GM18861 (cell line): ENCODE measurements at regions not wholly inside any gene's neighbourhood (a gene's known extent, or its start where the extent isn't known, plus 50 kb on each side); places are given as distances from the start of the nearest gene placed in this dataset.

Experiments
- ATAC-seq: cut with Tn5 transposase; IDR thresholded peaks from one replicate; pipeline ENCODE4 v1.9.1; 2021; ENCODE audit not compliant: unreplicated experiment

DNA sequence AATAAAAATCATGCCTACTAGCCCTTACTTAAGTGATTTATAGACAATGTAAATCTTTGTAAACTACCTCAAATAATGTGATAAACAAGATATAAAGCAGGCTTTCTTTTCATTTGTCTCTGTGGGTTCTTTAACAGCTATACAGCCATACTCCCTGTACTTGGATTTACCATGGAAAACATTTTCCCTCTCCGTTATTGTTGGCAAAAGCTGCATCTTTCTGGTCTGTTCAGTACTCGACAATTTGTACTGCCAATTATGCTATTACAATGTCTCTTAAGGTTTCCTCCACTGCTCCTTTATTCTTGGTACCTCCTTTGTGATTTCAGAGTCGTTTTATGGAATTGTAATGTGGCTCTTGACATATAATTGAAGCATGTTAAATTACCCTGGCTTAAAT lies 426.3 kb upstream of the PKDCC start:
- ATAC-seq, result no peak

DNA sequence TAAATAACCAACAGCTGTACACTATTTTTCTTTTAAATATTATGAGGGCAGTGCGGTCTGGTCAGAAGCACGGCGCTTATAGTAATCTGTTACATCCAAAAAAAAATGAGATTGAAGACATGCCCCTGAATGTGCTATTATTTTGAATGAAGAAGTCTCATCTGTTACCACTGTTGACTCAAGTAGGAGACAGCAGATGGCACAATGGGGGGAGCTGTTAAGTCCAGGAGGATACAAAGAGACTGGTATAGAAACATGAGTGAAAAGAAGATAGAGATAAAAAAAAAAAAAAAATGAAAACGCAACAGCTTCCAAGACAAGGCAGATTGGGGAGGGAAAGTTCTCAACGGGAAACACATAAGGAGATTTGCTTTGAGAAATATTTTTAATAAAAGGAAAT lies 425.5 kb upstream of the PKDCC start:
- no peak for ATAC-seq

DNA sequence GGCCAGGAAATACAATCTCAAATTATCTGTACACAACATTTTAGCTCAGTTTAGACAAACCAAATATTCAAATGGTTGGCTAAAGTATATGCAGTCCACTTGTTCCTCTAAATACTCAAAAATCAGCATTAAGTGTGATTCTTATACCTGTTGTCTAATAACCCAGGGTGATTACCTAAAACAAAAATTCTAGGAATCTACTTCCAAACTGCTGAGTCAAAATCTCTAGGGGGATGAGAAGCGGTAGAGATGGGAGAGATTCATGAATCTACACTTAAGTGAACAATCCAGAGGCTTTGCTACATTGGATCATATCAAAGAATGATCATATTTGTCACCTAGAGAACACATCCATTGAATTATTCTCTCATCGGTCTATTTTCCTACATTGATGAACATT lies 420.9 kb upstream of the PKDCC start:
- ATAC-seq, result no peak

DNA sequence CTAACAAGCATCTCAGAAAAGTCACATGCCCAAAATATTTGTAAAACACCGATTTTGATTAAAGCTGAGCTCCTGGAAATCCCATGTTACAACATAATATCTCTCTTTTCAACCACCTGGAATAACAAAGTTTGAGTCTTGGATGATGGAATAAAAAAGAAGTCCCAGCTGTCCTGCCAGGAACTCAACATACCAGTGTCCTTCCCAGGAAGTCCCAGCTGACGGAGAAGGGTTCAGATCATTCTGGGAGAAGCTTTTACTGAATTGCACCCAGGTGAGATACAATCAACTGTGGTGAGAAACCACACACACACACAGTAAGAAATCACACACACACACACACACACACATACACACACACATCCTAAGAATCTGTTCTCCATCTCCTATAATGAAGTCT lies 413.1 kb upstream of the PKDCC start:
- ATAC-seq, result no peak

DNA sequence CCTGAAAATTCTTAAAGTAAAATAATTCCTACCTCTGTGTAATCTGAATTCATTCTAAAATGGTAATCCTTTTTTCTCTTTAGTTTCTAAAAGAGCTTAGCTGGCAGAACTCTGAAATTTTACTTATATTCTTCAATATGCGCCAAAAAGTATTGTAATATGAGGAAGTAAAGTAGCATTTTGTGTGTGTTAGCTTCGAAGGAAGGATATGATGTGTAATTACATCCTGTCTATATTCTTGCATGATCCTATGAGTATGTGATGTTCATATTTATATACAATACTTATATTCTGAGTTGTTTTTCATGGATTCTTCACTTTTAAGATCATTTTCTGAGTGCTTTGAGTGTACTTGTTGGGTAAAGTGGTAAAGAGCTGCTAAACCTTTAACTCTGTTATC lies 402.9 kb upstream of the PKDCC start:
- ATAC-seq, result no peak

DNA sequence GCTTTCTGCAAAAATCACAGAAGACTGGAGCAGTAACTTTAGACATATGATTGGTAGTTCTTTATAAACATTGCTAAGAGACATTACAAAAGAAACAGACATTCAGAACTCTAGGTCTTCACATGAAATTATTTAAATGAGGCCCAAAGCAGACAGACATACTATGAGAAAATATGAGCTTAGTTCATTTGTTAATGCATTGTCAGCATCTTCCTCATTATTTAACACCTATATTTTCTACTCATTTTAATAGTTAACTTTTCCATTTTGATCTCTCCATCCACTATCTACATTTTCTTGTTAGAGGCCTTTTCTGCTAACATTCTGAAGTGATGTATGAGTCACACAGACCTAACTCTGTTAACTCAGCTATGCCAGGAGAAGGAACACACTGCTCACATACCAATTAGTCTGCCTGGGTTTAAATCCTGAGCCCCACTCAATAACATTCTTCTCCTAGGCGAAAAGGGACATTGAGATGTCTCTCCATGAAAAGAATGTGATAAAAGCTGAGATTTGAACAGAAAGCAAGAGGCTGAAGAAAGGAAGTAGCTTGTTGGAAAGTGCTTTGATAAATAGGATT lies 400.3 kb upstream of the PKDCC start:
- ATAC-seq, result no peak

DNA sequence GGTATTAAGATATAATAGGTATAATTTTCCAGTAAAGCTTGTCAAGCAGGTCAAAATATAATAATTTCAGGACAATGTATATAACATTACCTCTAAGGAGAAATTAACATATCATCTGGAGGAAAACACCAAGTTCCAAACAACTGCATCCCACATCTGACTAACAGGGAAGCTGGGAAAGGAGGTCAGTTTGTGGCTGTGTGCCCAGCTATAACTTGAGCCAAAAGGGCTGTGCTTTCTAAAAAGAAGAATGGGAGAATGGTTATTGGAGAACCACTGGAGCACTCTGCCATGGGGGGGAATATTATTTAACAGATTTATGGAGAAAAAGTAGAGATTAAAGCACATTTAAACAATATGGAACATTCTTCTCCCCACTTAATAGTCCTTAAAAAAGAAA lies 390.6 kb upstream of the PKDCC start:
- ATAC-seq, result no peak

DNA sequence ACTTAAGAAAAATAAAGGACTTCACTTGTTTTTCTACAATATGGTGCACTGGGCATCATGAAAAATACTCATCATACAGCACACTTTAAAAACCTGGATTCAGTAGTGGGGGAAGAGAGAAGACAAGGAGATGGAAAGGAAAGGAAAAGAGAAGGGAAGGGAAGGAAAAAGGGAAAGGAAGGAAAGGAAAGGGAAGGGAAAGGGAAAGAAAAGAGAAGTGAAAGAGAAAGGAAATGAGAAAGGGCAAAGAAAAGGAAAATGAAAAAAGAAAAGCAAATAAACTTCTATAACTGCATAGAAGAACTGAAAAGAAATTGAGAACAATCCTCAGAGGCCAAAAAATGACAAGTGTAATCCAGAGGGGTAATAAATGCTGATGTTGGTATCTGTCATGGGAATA lies 388.1 kb upstream of the PKDCC start:
- no peak for ATAC-seq

DNA sequence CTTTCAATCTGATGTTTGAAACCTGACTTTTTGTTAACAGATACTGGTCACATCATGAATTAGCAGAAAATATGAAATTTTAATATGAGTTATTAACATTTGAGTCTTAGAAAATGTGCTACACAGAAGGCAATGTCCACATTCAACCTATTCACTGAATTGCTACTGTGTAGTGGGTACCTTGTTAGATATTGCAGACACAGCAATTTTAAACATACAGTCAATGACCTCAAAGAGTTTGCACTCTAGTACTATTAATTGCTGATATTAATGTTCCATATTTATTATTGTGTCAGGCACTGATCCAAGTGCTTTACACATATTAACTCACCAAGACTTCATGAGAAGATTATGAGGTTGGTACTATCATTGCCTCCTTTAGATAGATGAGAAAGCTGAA lies 385.4 kb upstream of the PKDCC start:
- no peak for ATAC-seq

DNA sequence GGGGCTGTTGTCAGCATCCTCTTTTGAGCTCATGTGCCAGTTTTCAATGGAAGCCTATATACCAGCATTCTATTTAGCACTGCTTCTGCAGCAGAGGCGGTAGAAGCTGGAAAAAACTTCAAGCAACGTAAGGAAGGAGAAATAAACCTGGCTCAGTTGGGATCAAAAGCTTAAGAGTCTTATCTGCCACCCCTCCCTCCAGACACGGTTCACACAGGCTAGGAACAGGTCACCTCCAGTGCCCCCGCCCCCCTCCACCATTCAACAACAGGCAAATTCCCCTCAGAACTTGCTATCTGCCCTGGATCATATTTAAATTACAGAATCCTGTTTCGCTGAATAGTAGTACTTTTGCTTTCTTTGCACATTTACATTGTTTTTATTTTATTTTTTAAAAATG lies 384.8 kb upstream of the PKDCC start:
- ATAC-seq, result no peak

DNA sequence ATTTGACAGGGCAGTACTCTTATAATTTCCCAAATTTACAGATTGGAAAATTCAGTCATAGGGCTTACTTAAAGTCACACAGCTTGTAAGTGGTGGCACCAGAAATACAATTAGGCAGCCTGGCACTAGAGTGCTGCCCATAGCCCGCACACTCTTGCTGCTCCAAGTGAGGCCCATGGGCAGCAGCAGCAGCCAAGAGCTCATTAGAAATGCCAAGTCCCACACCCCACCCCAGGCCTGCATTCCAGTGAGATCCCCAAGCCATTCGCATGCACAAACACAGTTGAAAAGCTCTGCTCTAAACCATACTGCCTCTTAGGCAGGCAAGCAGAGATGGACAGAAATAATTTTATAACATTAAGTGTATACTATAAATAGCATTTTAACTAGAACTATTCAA lies 379.3 kb upstream of the PKDCC start:
- ATAC-seq, result no peak

DNA sequence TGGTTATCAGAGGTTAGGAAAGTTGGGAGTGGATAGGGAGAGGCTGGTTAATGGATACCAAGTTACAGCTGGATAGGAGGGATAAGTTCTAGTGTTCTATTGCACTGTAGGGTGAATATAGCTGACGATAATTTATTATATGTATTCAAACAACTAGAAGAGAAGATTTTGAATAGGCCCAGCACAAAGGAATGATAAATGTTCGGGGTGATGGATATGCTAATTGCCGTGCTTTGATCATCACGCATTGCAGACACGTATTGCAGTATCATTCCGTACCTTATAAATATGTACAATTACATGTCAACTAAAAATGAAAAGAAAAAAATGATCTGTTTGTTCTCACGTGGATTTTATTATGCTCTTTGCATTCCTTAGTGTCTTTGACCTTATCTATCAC lies 369.2 kb upstream of the PKDCC start:
- ATAC-seq, result no peak

DNA sequence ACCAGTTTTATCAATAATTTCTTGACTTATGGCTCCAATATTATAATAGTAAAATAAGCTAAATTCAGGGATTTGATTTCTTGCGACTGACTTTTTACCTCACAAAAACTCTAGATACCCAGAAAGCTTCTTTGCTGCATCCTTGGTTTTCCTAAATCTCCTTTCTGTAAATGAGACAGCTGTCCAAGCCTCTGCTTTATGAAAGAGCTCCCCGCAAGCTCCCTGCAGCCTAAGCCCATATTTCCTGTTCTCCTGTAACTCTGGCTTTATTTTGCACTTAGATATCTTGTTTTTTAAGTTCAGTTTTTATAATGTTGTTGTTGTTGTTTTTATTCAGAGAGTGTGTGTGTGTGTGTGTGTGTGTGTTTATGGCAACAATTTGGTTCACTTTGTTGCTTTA lies 361.7 kb upstream of the PKDCC start:
- ATAC-seq, result no peak

DNA sequence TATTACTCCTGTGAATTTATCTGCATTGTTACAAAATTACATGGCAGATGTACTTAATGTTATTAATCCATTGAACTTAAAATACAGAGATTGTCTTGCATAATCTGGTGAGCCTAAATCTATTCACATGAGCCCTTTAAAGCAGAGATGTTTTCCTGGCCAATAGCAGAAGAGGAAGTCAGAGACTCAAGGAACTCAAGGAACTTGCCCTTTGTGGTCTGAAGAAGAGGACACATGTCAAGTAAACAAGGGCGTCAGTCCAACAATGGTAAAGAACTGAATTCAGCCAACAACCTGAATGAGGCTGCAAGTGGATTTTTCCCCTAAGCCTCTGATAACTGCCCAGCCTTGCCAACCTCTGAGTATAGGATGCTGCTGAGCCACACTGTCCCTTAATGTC lies 356.3 kb upstream of the PKDCC start:
- ATAC-seq, result no peak

DNA sequence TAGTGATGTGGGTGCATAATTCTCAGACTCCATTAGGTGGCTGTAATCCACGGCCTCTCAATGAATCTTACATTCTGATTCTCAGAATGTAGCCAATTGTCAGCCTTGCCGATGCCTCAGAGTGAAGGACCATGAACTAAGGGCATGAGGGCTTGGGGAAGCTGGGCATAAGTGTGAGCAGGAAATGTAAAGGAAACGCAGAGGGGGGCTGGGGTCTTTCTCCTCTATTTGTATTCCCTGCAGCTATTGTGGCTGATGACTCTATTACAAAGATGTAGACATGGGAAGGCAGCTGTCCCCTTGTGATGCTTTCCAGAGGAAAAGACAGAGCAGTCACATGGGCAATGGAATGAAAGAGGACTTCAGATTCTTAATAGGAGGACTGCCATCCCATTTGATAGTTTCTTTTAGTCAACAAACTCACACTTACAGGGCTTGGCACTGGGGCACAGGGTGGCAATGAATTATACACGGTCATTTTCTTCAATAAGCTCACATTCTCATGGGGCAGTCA lies 353.2 kb upstream of the PKDCC start:
- no peak for ATAC-seq

DNA sequence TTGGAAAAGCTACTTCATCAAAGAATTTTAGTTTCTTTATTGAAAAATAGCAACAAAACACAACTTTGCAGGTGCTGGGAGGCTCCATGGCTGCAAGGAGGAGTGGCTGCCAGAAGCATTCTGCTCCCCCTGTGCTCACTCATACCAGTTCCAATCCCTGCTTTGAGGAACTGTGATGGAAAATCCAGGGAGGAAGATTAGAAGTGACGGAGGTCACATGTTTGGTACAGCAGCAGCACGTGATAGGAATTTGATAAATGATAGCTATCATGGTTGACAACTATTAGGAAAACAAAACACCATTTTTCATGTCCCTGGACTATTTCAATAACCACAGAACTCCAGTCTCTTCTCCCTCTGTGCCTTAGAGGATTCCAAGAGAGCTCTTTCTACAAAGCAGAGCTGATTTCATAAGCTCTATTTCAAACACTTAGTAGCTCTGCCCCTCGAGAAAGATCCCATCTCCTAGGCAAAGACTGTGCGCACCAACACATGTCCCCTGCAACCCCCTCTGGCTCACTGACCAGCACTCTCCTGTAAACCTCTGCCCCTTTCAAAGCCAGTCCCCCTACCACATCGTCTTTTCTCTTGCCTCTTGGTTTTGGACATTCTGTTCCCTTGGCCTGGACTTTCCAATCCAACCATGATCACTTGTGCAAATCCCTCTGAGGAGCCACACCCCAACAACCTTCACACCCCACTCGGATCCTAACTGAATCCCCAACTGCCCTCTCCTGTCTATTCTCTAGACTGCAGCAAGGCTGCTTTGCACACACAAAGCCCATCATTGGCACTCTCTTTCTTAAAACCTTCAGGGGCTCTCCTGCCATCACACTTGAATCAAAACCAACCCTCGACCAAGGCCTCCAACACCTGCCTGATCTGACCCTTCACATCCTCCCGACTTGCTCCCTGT lies 352.4 kb upstream of the PKDCC start:
- ATAC-seq, result no peak

DNA sequence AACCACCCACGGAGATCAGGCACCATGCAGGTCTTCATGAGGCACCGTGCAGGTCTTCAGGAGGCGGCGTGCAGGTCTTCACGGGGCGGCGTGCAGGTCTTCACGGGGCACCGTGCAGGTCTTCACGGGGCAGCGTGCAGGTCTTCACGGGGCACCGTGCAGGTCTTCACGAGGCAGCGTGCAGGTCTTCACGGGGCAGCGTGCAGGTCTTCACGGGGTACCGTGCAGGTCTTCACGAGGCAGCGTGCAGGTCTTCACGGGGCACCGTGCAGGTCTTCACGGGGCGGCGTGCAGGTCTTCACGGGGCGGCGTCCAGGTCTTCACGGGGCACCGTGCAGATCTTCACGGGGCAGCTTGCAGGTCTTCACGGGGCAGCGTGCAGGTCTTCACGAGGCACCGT lies 350.4 kb upstream of the PKDCC start:
- ATAC-seq, result no peak

DNA sequence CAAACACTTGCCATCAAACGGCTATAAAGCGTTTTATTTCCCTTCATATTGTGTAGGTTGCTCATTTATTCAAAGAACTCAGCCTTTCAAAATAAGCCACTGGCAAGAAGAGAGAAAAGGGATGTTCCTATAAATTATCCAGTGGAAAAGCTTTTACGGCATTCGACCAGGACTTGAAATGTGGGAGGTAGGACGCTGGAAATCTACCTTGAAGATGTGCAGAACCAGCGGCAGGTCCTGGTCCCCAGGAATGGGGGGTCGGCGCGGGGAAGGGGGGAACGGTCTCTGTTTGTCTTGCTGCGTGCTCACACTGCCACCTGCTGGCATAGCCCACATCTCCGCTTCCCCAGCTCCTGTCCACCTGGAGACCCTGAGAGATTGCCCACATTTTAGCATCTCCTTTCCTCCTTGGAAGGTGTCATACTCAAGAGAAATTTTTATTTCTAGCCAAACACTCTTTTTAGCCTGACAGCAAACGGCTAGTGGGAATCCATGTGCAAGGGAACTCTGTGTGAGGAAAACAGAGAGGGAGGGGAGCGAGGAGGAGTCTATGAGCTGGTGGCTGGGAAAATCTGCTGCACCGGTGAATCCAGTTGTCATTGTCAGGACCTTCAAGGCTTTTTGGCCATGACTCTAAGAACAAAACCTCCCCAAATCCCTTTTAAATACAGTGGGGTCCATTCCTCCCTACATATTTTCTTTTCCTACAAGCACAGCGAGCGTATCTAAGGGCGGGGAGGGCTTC lies 349.0 kb upstream of the PKDCC start:
- no peak for ATAC-seq

DNA sequence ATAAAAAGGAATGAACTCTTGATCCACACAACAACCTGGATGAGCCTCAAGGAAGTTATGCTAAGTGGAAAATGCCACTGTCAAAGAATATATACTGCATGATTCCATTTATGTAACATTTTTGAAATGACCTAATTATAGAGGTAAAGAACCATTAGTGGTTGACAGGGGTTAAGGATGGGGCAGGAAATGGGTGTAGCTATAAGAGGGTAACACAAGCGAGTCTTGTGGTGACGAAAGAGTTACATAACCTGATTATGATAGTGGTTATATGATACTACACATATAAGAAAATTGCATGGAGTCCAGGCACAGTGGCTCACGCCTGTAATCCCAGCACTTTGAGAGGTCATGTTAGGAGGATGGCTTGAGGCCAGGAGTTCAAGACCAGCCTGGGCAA lies 346.6 kb upstream of the PKDCC start:
- no peak for ATAC-seq

DNA sequence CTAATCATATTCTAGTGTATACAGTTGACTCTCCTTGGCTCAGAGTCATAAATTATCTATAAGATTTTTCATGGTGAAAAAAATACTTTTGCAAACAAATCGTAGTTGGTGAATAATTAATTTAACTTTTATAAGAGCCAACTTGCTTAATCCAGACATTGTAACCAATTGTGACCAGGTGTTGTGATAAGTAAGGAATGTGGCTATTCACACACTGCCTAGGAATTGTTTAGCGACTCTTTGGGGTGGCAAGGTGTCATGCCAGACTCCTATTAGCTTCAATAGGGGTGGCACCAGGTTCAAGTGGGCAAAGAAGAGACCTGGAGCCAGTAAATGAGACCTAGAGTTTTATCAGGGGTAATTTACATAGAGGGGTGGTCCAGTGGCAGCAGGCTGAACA lies 344.7 kb upstream of the PKDCC start:
- no peak for ATAC-seq

DNA sequence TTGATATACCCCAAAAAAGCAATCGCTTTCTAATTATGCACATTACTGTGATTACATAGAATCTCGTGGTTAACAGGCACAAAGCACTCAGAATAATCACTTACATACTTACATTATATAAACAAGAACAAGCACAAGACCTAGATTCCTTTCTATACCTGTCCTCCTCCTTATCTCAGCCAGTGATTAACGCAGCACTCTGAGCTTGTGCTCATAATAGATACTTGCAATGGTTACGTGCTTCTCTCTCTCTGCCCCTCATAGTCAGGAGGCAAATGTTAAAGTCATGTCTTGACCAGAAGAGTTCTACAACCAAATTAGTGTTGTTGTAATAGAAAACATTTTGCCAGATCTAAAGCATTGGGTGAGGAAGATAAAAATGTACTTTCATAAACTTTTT lies 342.2 kb upstream of the PKDCC start:
- no peak for ATAC-seq

DNA sequence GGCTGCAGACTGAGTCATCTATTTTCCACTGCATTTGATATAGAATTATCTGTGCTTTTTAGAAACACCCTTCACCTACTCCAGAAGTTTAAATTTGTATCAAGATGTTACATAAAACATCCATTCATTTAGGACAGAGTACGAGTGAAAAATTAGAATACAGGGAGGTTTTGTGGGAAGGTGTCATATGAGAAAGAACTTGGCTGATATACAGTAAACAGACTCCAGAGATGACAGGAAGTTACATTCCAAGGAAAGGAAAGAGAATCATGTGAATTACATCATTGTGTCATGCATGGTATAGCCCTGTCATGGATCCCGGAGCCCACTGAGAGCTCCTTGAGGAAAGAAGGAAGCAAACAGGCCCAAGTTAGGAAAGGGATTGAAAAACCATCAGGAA lies 341.5 kb upstream of the PKDCC start:
- ATAC-seq, result no peak
